Thyroid gland (tissue), 4 donors: ENCODE measurements at regions not wholly inside any gene's neighbourhood (a gene's known extent, or its start where the extent isn't known, plus 50 kb on each side); places are given as distances from the start of the nearest gene placed in this dataset.

Experiments
- CTCF ChIP-seq, 6 experiments: fragments of 200-600 bp in 3 of 6; fragments of 450-650 bp in 3 of 6; sonication (generic) in 3 of 6; IDR thresholded peaks; one replicate each; pipeline ENCODE4 v1.5.1; 2016 to 2019; ENCODE audit warnings: antibody characterized with exemption in 6 of 6, mild to moderate bottlenecking in 2 of 6, inconsistent platforms in 1 of 6, moderate library complexity in 1 of 6
- POLR2A ChIP-seq, 2 donors: fragments of 450-650 bp; IDR thresholded peaks; one replicate each; pipeline ENCODE4 v1.6.1; 2017; ENCODE audit warnings: antibody characterized with exemption in 2 of 2, mild to moderate bottlenecking in 2 of 2, moderate library complexity in 1 of 2

DNA sequence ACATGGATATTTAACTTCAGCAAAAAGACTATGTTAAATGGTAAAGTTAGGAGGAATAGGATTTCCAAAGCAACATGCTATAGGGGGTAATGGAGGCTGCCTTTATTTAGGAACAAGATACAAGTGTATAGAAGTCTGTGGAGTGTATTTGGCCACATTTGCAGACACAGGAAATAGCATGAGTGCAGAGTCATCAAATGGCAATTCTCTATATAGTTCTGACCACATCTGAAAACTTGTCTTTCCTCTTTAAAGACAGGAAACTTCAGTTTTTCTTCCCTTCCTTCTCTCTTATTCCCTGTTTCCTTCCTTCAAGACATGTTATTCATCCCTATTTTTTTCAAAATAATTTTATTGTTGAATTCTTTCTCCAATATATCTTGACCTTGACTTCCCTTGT is 119.3 kb upstream of the PITX2 start:
- TF ChIP-seq CTCF (IDR thresholded peaks at IDR 0.05) = no peak
- no peak for TF ChIP-seq POLR2A (IDR thresholded peaks at IDR 0.05)
